ENCODE measurements at regions not wholly inside any gene's neighbourhood (a gene's known extent, or its start where the extent isn't known, plus 50 kb on each side); places are given as distances from the start of the nearest gene placed in this dataset.

DNA sequence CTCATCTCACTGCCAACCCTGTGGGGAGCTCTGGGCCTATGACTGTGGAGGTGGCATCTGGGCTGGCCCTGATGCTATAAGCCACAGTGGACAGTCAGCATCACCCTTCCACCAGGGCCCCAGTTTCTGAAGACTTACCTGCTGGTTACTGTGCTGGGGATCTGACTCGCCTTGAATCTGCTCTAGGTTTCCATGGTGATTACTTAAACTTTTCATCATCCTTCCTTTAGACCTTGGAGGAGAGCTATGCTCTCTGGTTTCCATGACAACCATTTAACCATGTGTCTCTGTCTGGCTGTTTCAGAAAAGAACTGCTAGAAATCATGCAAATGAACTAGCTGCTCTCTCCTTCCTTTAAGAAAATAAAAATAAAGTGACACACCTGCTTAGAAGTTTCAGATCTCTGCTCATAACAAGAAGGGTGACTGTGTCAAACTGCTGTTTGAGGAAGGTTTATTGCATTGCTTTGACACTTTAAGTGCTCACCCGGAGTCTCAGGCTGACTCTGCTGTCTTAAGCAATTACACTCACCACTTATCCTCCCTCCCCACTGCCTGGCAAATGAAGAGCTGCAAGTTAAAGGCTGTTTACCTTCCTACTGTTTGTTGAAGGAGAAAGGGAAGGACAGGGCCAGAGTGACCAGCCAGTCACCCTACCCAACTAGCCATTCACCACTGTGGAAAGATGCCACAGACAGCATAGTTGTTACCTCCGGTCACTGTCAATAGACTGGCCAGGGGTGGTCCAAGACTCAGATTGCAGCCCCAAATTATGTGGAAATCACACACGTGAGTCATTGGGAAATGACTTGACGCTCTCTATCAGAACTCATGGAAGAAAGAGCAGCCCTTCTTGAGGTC is 87.6 kb downstream of the HSPH1 start:
- CTCF ChIA-PET (ENCODE audit: unreplicated experiment) = interaction anchor here (0.6 to 1.4 kb wide), 3 partner anchors 30 to 87 kb away, joined by 3 to 4 read pairs (median 3); no protein-coding TSS in a partner anchor
- intact Hi-C loops (cut with micrococcal nuclease; ENCODE audit: unreplicated experiment) = loop anchor here (1.0 kb wide), 3 partner anchors 88 to 339 kb away; partner anchors contain the start of gene ALOX5AP

DNA sequence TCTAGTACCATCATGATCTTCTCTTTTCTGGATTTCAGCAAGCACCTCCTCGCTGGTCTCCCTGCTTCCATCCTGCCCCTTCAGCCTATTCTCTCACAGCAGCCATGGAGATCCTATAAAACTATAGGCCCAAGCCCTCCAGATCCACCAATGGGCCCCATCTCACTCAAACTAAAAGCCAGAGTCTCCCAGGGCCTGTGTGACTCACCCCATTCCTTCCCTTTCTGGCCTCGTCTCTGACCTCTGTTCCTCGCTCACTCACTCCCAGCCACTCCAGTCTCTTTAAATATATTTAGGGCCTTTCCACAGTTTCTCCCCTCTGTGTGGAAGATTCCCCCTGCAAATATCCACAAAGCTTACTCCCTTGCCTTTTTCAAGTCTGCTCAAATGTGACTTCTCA is 89.7 kb downstream of the HSPH1 start:
- Histone ChIP-seq H4K20me1 (ENCODE audit: insufficient read depth, low read length) (no peaks in the 10 kb centered on the region), H3K9me2 (ENCODE audit: insufficient read depth, low read length) (no peaks in the 10 kb centered on the region), H3K9me3 (ENCODE audit: low read length) (0 out of 2 replicates have a peak, but pooled peaks cover 7% of the 10 kb centered on the region), H3K36me3 (ENCODE audit: insufficient read depth, low read length) (no peaks in the 10 kb centered on the region), H3K4me1 (ENCODE audit: insufficient read depth, low read length, poor library complexity, severe bottlenecking) (peaks cover 44% of the 10 kb centered on the region), H3K27ac (ENCODE audit: low read depth, low read length, poor library complexity, severe bottlenecking) (no peak overlapping the region), H3K79me2 (ENCODE audit: insufficient read depth, low read depth, low read length) (no peaks in the 10 kb centered on the region), H3K4me3 (ENCODE audit: low read depth, low read length, poor library complexity, severe bottlenecking) (no peak overlapping the region), H2AFZ (ENCODE audit: low read length) (no peak overlapping the region), H3K4me2 (ENCODE audit: low read length) (no peak overlapping the region)
- ChIA-PET POLR2A (interaction anchor here (0.6 kb wide), 1 partner anchor 196 kb away, joined by 3 read pairs; no protein-coding TSS in a partner anchor), CTCF (ENCODE audit: unreplicated experiment) (no interaction called here)
- TF ChIP-seq EZH2phosphoT487 (IDR thresholded peaks at IDR 0.05; ENCODE audit: borderline replicate concordance, low read depth, low read length) = no peak
- TF ChIP-seq, protein P1, sequence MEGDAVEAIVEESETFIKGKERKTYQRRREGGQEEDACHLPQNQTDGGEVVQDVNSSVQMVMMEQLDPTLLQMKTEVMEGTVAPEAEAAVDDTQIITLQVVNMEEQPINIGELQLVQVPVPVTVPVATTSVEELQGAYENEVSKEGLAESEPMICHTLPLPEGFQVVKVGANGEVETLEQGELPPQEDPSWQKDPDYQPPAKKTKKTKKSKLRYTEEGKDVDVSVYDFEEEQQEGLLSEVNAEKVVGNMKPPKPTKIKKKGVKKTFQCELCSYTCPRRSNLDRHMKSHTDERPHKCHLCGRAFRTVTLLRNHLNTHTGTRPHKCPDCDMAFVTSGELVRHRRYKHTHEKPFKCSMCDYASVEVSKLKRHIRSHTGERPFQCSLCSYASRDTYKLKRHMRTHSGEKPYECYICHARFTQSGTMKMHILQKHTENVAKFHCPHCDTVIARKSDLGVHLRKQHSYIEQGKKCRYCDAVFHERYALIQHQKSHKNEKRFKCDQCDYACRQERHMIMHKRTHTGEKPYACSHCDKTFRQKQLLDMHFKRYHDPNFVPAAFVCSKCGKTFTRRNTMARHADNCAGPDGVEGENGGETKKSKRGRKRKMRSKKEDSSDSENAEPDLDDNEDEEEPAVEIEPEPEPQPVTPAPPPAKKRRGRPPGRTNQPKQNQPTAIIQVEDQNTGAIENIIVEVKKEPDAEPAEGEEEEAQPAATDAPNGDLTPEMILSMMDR (conservative IDR thresholded peaks at IDR 0.05; ENCODE audit: low read length) = no peak
- no peak for DNase-seq (ENCODE audit: low spot score)
- no TSS peak for BruUV-seq (replicated peaks)
- intact Hi-C loops (cut with micrococcal nuclease; ENCODE audit: unreplicated experiment) = no loop called here

More for the DNA sequence above, 87.6 kb downstream of the HSPH1 start:
- POLR2A ChIA-PET = interaction anchor here (0.5 to 2.5 kb wide), 8 partner anchors 12 to 934 kb away, joined by 3 to 11 read pairs (median 4); no protein-coding TSS in a partner anchor
- Histone ChIP-seq H3K9me2 (ENCODE audit: insufficient read depth, low read length) (no peaks in the 10 kb centered on the region), H3K4me1 (ENCODE audit: insufficient read depth, low read length, poor library complexity, severe bottlenecking) (peaks cover 44% of the 10 kb centered on the region), H3K4me3 (ENCODE audit: low read depth, low read length, poor library complexity, severe bottlenecking) (peak overlapping the region; percentile 50), H3K79me2 (ENCODE audit: insufficient read depth, low read depth, low read length) (no peaks in the 10 kb centered on the region), H3K36me3 (ENCODE audit: insufficient read depth, low read length) (no peaks in the 10 kb centered on the region), H3K9me3 (ENCODE audit: low read length) (0 out of 2 replicates have a peak, but pooled peaks cover 7% of the 10 kb centered on the region), H4K20me1 (ENCODE audit: insufficient read depth, low read length) (no peaks in the 10 kb centered on the region), H2AFZ (ENCODE audit: low read length) (peak overlapping the region; percentile 72), H3K27ac (ENCODE audit: low read depth, low read length, poor library complexity, severe bottlenecking) (peak overlapping the region; percentile 96), H3K4me2 (ENCODE audit: low read length) (peak overlapping the region; percentile 88)
- no peak for TF ChIP-seq EZH2phosphoT487 (IDR thresholded peaks at IDR 0.05; ENCODE audit: borderline replicate concordance, low read depth, low read length)
- TF ChIP-seq, protein P1 (conservative IDR thresholded peaks at IDR 0.05; ENCODE audit: low read length) = no peak
- peak; percentile 96 for DNase-seq (ENCODE audit: low spot score)
- BruUV-seq (replicated peaks) = no TSS peak
